ENCODE measurements at regions not wholly inside any gene's neighbourhood (a gene's known extent, or its start where the extent isn't known, plus 50 kb on each side); places are given as distances from the start of the nearest gene placed in this dataset.

DNA sequence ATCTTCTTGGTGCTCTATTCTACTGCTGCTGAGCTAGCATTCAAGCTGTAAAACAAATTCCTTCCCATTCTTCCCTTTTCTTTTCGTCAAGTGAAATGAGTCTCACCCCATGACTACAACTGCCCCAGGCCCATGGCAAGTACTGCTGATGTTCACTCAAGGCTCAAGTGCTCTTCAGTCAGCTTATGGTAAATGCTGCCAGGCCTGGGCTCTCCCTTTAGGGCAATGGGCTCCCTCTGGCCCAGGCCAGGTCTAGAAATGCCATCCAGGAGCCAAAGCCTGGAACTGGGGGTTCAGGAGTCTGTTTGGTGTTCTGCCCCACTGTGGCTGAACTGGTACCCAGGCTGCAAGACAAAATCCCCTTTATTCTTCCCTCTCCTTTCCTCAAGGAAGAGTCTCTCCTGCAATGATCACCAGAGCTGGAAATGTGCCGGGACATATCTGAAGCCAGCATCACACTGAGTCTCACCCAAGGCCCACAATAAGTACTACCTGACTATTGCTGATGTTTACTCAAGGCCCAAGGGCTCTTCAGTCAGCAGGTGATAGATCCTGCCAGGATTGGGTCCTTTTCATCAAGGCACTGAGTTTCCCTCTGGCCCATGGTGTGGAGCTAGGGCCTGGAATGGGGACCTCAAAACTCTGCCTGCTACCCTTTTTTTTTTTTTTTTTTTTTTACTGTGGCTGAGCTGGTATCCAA lies 205.0 kb upstream of the STAC start:
- TF ChIP-seq, protein P1, sequence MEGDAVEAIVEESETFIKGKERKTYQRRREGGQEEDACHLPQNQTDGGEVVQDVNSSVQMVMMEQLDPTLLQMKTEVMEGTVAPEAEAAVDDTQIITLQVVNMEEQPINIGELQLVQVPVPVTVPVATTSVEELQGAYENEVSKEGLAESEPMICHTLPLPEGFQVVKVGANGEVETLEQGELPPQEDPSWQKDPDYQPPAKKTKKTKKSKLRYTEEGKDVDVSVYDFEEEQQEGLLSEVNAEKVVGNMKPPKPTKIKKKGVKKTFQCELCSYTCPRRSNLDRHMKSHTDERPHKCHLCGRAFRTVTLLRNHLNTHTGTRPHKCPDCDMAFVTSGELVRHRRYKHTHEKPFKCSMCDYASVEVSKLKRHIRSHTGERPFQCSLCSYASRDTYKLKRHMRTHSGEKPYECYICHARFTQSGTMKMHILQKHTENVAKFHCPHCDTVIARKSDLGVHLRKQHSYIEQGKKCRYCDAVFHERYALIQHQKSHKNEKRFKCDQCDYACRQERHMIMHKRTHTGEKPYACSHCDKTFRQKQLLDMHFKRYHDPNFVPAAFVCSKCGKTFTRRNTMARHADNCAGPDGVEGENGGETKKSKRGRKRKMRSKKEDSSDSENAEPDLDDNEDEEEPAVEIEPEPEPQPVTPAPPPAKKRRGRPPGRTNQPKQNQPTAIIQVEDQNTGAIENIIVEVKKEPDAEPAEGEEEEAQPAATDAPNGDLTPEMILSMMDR (IDR thresholded peaks at IDR 0.05; ENCODE audit: low read length) = no peak
- TF ChIP-seq EZH2 (optimal IDR thresholded peaks at IDR 0.05; ENCODE audit: low read depth, low read length) (no peak), EZH2phosphoT487 (IDR thresholded peaks at IDR 0.05; ENCODE audit: low read length) (no peak)
